ENCODE measurements at regions not wholly inside any gene's neighbourhood (a gene's known extent, or its start where the extent isn't known, plus 50 kb on each side); places are given as distances from the start of the nearest gene placed in this dataset.

DNA sequence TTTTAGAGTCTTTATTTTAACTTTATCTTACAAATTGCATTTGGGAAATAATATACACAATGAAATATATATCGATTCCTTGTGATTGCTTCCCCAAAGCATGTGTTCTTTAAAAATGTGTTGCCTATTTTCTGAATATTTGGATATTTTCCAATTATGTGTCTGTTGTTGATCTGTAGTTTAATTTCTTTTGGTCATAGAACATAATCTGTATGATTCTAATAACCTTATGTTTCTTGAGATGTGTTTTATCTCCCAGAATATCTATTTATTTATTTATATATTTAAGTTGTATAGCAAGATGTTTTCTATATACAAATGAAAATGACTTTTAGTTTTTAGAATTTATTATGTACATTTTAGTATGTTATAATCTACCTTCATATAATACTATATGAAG, 710.8 kb upstream of the PCDH20 start:
- H3K4me1 ChIP-seq (replicated peaks in 1 of 2), result no peaks in the 10 kb centered on the region
- H3K27me3 ChIP-seq, result no peaks in the 10 kb centered on the region
- H3K4me3 ChIP-seq, result no peak overlapping the region
- no peak overlapping the region for H3K27ac ChIP-seq
- H3K36me3 ChIP-seq (replicated peaks in 1 of 2), result no peaks in the 10 kb centered on the region
- intact Hi-C loops (cut with DNase I), result no loop called here
- 90 to 96% (median 94%) methylated on average over 1 of the region's 1 CpG for WGBS, 4 donors
- no peaks in the 10 kb centered on the region for H3K9me3 ChIP-seq (replicated peaks in 1 of 3)
- TF ChIP-seq CTCF (IDR thresholded peaks at IDR 0.05) (no peak), POLR2A (IDR thresholded peaks at IDR 0.05) (no peak)
- DNase-seq, result no peak

DNA sequence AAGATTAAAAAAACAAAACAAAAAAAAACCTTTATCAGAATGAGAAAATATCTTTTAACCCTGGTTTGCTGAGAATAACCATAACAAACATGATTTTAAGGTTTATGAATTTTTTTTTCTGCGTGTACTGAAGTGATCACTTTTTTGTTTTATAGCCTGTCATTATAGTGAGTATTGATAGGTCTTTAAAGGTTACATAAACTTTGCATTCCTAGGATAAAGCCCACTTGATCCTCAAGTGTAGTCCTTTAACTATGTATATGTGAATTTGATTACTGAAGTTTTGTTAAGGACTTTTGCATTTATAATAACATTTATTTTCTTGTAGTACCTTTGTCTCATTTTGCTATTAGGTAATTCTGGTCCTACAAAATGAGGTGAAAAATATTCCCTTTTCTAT, 709.8 kb upstream of the PCDH20 start:
- Histone ChIP-seq H3K4me3 (no peak overlapping the region), H3K9me3 (replicated peaks in 1 of 3) (no peaks in the 10 kb centered on the region), H3K4me1 (replicated peaks in 1 of 2) (no peaks in the 10 kb centered on the region), H3K27ac (no peak overlapping the region), H3K27me3 (no peaks in the 10 kb centered on the region), H3K36me3 (replicated peaks in 1 of 2) (no peaks in the 10 kb centered on the region)
- no peak for TF ChIP-seq POLR2A (IDR thresholded peaks at IDR 0.05)
- no peak for TF ChIP-seq CTCF (IDR thresholded peaks at IDR 0.05)
- intact Hi-C loops (cut with DNase I), result no loop called here
- WGBS, 4 donors, result 61 to 78% (median 64%) methylated on average over 1 of the region's 1 CpG
- no peak for DNase-seq

GRCh38 chr13:62123409-62123808, 707.8 kb upstream of the PCDH20 start:
- no peak for TF ChIP-seq POLR2A (IDR thresholded peaks at IDR 0.05)
- no peak for TF ChIP-seq CTCF (IDR thresholded peaks at IDR 0.05)
- intact Hi-C loops (cut with DNase I), result no loop called here
- H3K4me1 ChIP-seq (replicated peaks in 1 of 2), result no peaks in the 10 kb centered on the region

GRCh38 chr13:62122434-62122833, 706.8 kb upstream of the PCDH20 start:
- Histone ChIP-seq H3K27ac (peak overlapping the region in 1 of 5 donors; percentile 35), H3K27me3 (no peaks in the 10 kb centered on the region), H3K4me3 (no peak overlapping the region), H3K9me3 (replicated peaks in 1 of 3) (no peaks in the 10 kb centered on the region), H3K36me3 (replicated peaks in 1 of 2) (no peaks in the 10 kb centered on the region), H3K4me1 (replicated peaks in 1 of 2) (no peaks in the 10 kb centered on the region)
- intact Hi-C loops (cut with DNase I), result no loop called here
- DNase-seq, result no peak
- TF ChIP-seq CTCF (IDR thresholded peaks at IDR 0.05) (no peak), POLR2A (IDR thresholded peaks at IDR 0.05) (no peak)
- WGBS, 4 donors, result 52 to 75% (median 59%) methylated on average over 2 of the region's 2 CpGs

More at GRCh38 chr13:62123409-62123808, 707.8 kb upstream of the PCDH20 start:
- no peak overlapping the region for H3K4me3 ChIP-seq
- H3K9me3 ChIP-seq (replicated peaks in 1 of 3), result no peaks in the 10 kb centered on the region
- no peaks in the 10 kb centered on the region for H3K36me3 ChIP-seq (replicated peaks in 1 of 2)
- no peak for DNase-seq
- no peaks in the 10 kb centered on the region for H3K27me3 ChIP-seq
- no peak overlapping the region for H3K27ac ChIP-seq
- WGBS, 4 donors, result 52 to 58% (median 54%) methylated on average over 2 of the region's 2 CpGs
